ENCODE measurements at regions not wholly inside any gene's neighbourhood (a gene's known extent, or its start where the extent isn't known, plus 50 kb on each side); places are given as distances from the start of the nearest gene placed in this dataset.

GRCh38 chrX:22481436-22481835 is 208.7 kb downstream of the CBLL2 start:
- no peaks in the 10 kb centered on the region for H3K27me3 Mint-ChIP-seq (ENCODE audit: low read depth, unreplicated experiment)
- TF ChIP-seq CTCF (IDR thresholded peaks at IDR 0.05; ENCODE audit: insufficient read depth, low read depth, low read length) (no peak), EZH2 (IDR thresholded peaks at IDR 0.05; ENCODE audit: insufficient read depth, low read length) (no peak)
- H3K79me2 ChIP-seq (ENCODE audit: insufficient read depth, low read length): no peaks in the 10 kb centered on the region
- H3K27me3 ChIP-seq (ENCODE audit: insufficient read depth, low read length): no peaks in the 10 kb centered on the region
- no peak overlapping the region for H3K27ac Mint-ChIP-seq (ENCODE audit: unreplicated experiment)
- peak; percentile 15 for DNase-seq (ENCODE audit: low read depth)
- no peak overlapping the region for H3K27ac ChIP-seq (ENCODE audit: low read depth, low read length)
- no peak overlapping the region for H3K4me3 Mint-ChIP-seq (ENCODE audit: unreplicated experiment)
- no peak overlapping the region for H2AFZ ChIP-seq (ENCODE audit: low read depth, low read length)
- H3K4me1 ChIP-seq (ENCODE audit: insufficient read depth, low read length): no peaks in the 10 kb centered on the region
- no peaks in the 10 kb centered on the region for H3K9me3 ChIP-seq (ENCODE audit: insufficient read depth, low read depth, low read length)
- H3K4me2 ChIP-seq (ENCODE audit: low read length): no peak overlapping the region
- no peaks in the 10 kb centered on the region for H3K4me1 Mint-ChIP-seq (ENCODE audit: low read depth, unreplicated experiment)
- no peaks in the 10 kb centered on the region for H4K20me1 ChIP-seq (ENCODE audit: insufficient read depth, low read length)
- peaks cover 8% of the 10 kb centered on the region for H3K9me3 Mint-ChIP-seq (ENCODE audit: unreplicated experiment)
- H3K36me3 ChIP-seq (ENCODE audit: insufficient read depth, low read length): no peaks in the 10 kb centered on the region
- no peak overlapping the region for H3K4me3 ChIP-seq (ENCODE audit: insufficient read depth, low read depth, low read length)
- no peak for FAIRE-seq
- H3K36me3 Mint-ChIP-seq (ENCODE audit: low read depth, unreplicated experiment): no peaks in the 10 kb centered on the region
- H3K9ac ChIP-seq (ENCODE audit: low read length): no peak overlapping the region

DNA sequence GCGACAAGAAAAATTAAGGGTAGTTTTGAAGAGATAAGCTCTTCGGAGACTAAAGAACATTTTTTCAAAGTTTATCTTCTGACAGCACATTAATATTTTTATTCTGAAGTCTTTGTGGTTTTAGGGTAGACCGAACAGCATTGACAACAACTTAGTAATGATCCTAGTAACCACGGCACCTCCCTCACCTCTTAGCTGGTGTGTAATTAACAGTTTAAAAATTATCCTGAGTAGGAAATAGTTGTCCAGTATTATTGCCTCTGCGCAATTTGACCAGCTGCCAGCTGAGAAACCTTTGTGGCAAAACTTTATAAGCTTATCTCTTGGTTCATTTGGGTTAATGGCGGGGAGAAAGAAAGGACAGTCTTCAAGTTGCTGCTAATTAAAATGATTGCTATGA is 213.6 kb downstream of the CBLL2 start:
- H3K27ac Mint-ChIP-seq (ENCODE audit: unreplicated experiment): no peak overlapping the region

More for the DNA sequence above, 213.6 kb downstream of the CBLL2 start:
- no peak for TF ChIP-seq CTCF (IDR thresholded peaks at IDR 0.05; ENCODE audit: insufficient read depth, low read depth, low read length)
- TF ChIP-seq EZH2 (IDR thresholded peaks at IDR 0.05; ENCODE audit: insufficient read depth, low read length): no peak
- H3K27me3 ChIP-seq (ENCODE audit: insufficient read depth, low read length): no peaks in the 10 kb centered on the region
- no peak overlapping the region for H3K4me3 Mint-ChIP-seq (ENCODE audit: unreplicated experiment)
- no peaks in the 10 kb centered on the region for H3K36me3 Mint-ChIP-seq (ENCODE audit: low read depth, unreplicated experiment)
- no peaks in the 10 kb centered on the region for H3K9me3 Mint-ChIP-seq (ENCODE audit: unreplicated experiment)
- H3K79me2 ChIP-seq (ENCODE audit: insufficient read depth, low read length): no peaks in the 10 kb centered on the region
- H2AFZ ChIP-seq (ENCODE audit: low read depth, low read length): no peak overlapping the region
- H3K4me3 ChIP-seq (ENCODE audit: insufficient read depth, low read depth, low read length): no peak overlapping the region
- DNase-seq (ENCODE audit: low read depth) (peak; percentile 57), FAIRE-seq (peak; percentile 72)
- H3K4me1 ChIP-seq (ENCODE audit: insufficient read depth, low read length): no peaks in the 10 kb centered on the region
- no peaks in the 10 kb centered on the region for H3K4me1 Mint-ChIP-seq (ENCODE audit: low read depth, unreplicated experiment)
- no peaks in the 10 kb centered on the region for H3K9me3 ChIP-seq (ENCODE audit: insufficient read depth, low read depth, low read length)
- H4K20me1 ChIP-seq (ENCODE audit: insufficient read depth, low read length): no peaks in the 10 kb centered on the region
- H3K27ac ChIP-seq (ENCODE audit: low read depth, low read length): no peak overlapping the region
- no peak overlapping the region for H3K9ac ChIP-seq (ENCODE audit: low read length)
- H3K4me2 ChIP-seq (ENCODE audit: low read length): no peak overlapping the region
- no peaks in the 10 kb centered on the region for H3K27me3 Mint-ChIP-seq (ENCODE audit: low read depth, unreplicated experiment)
- no peaks in the 10 kb centered on the region for H3K36me3 ChIP-seq (ENCODE audit: insufficient read depth, low read length)

All from astrocyte (in vitro differentiated cells and primary cell).